RWPE1 (cell line): ENCODE measurements at regions not wholly inside any gene's neighbourhood (a gene's known extent, or its start where the extent isn't known, plus 50 kb on each side); places are given as distances from the start of the nearest gene placed in this dataset.

Experiments used
- CTCF ChIA-PET: fragments of 350-600 bp; sonication (Branson Sonifier 250); formaldehyde crosslinking; extraction: SDS; loops from one replicate; lab custom pipeline; 2021; lab: Yijun Ruan, JAX
- POLR2A ChIA-PET: fragments of 400-600 bp; formaldehyde crosslinking; extraction: SDS; loops from one replicate; lab custom pipeline; 2020; ENCODE audit warnings: antibody characterized with exemption; ENCODE audit not compliant: low non-redundant PET; lab: Yijun Ruan, JAX
- DNase-seq: peaks from one replicate; pipeline ENCODE4 v3.0.0; 2012; ENCODE audit warnings: low spot score
- H3K27ac ChIP-seq: fragments of 450-650 bp; 2 replicates; pipeline ENCODE4 v1.5.1; 2017
- CTCF ChIP-seq: fragments of 450-650 bp; conservative IDR thresholded peaks from 2 replicates; pipeline ENCODE4 v1.5.1; 2017; ENCODE audit warnings: low read depth, mild to moderate bottlenecking

GRCh38 chr22:46091277-46091977 is 58.9 kb upstream of the PPARA start:
- DNase-seq: no peak
- CTCF ChIA-PET: no interaction called here
- no peak for TF ChIP-seq CTCF
- POLR2A ChIA-PET: no interaction called here
- peak overlapping the region; percentile 100 for H3K27ac ChIP-seq

- DNase-seq: no peak
- POLR2A ChIA-PET: no interaction called here
- no peak for TF ChIP-seq CTCF
- CTCF ChIA-PET: no interaction called here
- H3K27ac ChIP-seq: peak overlapping the region; percentile 100
These were observed 58.3 kb upstream of the PPARA start for GRCh38 chr22:46092011-46092410.

GRCh38 chr22:46092670-46093410 is 57.5 kb upstream of the PPARA start:
- no peak for DNase-seq
- H3K27ac ChIP-seq: peak overlapping the region; percentile 100
- CTCF ChIA-PET: interaction anchor here (0.7 kb wide), 1 partner anchor 97 kb away, joined by 3 read pairs; no protein-coding TSS in a partner anchor
- TF ChIP-seq CTCF: no peak
- POLR2A ChIA-PET: no interaction called here

GRCh38 chr22:46093796-46094195 is 56.5 kb upstream of the PPARA start:
- H3K27ac ChIP-seq: peak overlapping the region; percentile 100
- POLR2A ChIA-PET: no interaction called here
- TF ChIP-seq CTCF: no peak
- CTCF ChIA-PET: interaction anchor here (0.6 to 1.0 kb wide), 2 partner anchors 13 to 23 kb away, joined by 3 to 4 read pairs; no protein-coding TSS in a partner anchor
- DNase-seq: no peak

GRCh38 chr22:46094676-46095075 is 55.6 kb upstream of the PPARA start:
- peak overlapping the region; percentile 100 for H3K27ac ChIP-seq
- DNase-seq: no peak
- ChIA-PET CTCF (interaction anchor here (1.0 kb wide), 1 partner anchor 22 kb away, joined by 4 read pairs; no protein-coding TSS in a partner anchor), POLR2A (no interaction called here)
- TF ChIP-seq CTCF: no peak

- no peak for DNase-seq
- ChIA-PET POLR2A (no interaction called here), CTCF (interaction anchor here (0.8 kb wide), 1 partner anchor 733 kb away, joined by 3 read pairs; no protein-coding TSS in a partner anchor)
- no peak for TF ChIP-seq CTCF
- peak overlapping the region; percentile 99 for H3K27ac ChIP-seq
These were observed 54.3 kb upstream of the PPARA start for GRCh38 chr22:46096051-46096450.
